ELR (cell line): ENCODE measurements at regions not wholly inside any gene's neighbourhood (a gene's known extent, or its start where the extent isn't known, plus 50 kb on each side); places are given as distances from the start of the nearest gene placed in this dataset.
"Not testable (repeated sequence)": the region's sequence is repeated elsewhere in the genome, so short reads cannot be mapped to it uniquely, and the experiment has no call there.

Experiments used
- DNase-seq: peaks from one replicate; pipeline ENCODE4 v3.0.0-alpha.2; 2015; ENCODE audit warnings: low read depth

DNA sequence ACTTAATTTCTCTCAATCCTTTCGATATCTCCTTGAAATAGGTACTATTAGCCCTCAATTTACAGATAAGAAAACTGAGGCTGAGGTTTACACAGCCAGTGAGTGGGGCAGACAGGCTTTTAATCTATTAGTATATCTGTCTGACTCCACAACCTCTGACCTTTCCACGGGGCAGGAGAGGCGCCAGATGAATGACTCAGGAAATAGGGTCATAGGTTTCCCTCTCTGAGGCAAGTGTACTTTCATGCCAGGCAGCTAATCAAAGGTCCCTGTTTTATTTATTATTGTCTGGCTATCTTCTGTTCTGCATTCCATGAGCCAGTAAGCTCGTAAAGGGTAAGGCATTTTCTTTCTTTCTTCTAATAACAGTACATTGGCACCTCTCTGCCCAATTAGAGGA, 79.6 kb upstream of the KLF4 start:
- DNase-seq = peak; percentile 19

DNA sequence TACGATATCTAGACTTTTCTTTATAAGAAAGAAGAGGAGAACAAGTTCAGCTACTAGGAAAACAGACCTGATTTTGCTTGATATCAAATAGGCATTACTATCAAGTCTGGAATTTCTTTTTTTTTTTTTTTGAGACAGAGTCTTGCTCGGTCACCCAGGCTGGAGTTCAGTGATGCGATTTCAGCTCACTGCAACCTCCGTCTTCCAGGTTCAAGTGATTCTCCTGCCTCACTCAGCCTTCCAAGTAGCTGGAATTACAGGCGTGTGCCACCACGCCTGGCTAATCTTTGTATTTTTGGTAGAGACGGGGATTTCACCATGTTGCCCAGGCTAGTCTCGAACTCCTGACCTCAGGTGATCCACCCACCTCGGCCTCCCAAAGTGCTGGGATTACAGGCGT, 78.8 kb upstream of the KLF4 start:
- DNase-seq = not testable (repeated sequence)

GRCh38 chr9:107567462-107567861, 77.9 kb upstream of the KLF4 start:
- no peak for DNase-seq

DNA sequence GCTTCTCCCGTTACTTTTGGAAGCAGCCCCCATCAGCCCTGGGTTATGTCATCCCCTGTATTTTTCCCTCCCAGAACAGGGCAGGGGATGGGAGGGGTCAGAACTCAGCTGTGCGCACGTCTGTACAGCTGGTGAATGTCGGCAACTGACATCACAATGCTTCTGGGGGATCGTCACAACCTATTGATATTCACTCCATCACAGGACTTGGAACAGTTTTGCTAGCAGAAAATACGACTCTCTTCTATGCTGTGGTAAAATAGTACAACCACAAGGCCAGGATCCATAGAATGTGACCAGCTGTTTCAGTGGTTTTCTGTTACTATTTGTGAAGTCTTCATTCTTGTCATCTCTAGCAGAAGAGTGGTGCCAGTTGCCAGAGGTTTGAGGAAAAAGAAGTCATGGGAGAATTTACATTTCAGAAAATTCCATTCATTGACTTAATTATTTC, 77.1 kb upstream of the KLF4 start:
- DNase-seq = no peak

DNA sequence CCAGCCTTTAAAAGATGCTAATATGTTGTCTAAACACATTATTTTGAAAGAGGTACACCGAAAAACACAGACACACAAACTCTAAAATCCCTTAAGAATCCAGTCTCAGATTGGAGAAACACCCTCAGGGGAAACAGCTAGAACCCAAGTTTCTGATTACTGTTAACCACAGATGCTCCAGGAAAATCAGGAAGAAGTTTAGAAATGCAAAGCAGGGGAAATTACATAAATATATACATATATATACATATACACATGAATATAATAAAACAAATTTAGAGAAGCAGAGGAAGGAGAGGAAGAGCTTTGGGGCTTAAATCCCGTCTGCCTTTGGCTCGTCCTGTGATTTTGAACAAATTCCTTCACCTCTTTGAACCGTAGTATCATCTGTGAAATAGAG, 73.2 kb upstream of the KLF4 start:
- no peak for DNase-seq

DNA sequence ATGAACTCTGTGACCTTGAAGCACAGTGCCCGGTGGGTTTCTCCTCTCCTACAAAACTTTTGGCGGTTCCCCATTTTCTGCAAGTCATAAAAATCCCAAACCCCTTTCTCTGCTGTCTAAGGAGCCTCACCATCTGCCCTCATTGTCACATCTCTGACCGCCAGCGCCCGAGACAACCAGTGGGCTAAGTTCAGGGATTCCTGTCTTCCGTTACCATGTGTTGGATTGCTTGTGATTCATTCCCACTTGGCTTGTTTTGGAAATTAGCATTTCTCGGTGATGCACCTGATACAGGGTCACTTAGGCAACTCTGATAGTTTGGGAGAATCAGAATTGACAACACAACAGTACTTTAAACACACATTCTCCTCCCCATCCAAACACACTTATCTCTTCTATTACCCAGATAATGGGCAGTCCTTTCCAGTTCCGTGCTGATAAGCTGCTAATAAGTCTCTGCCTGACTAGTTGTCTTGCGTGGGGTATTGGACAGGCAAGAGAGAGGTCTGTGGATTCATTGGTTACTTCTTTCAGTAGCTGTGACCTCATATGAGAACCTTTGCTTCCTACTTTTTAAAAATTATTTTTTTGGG, 70.0 kb upstream of the KLF4 start:
- DNase-seq = no peak

DNA sequence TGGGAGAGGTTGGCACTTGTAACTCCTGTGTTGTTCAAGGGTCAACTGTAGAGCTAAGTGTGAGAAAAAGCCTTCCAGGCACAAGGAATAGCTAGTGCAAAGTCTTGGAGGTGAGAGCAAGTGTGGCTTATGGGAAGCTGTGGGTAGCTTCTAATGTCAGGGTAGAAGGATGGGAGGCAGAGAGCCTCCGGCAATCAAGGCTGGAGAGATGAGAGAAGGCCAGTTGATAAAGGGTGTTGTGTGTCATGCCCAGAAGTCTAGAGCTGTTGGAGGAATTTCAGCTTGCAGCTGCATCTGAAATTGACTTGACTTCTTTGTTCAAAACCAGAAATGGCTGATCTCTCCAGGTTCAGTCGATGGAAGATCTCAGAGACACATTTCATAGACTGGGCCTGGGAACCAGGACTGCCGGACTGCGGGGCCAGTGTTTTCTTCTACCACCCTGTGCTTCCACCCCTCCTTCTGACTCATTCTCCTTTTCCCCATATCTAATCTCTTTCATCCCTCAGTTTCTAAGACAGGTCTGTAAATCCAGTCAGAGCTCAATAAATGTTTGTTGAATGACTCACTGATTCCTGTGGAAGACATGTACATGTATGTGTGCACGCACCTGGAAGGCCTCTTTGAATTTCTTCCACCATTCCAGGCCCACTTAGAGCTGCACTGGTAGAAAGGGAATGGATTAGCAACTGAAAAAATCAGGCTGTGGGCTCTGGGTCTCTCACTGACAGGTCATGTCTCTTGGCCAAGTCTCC, 67.8 kb upstream of the KLF4 start:
- DNase-seq = peak; percentile 49

GRCh38 chr9:107554636-107555035, 65.1 kb upstream of the KLF4 start:
- no peak for DNase-seq

GRCh38 chr9:107548298-107549142, 59.0 kb upstream of the KLF4 start:
- peak; percentile 93 for DNase-seq

DNA sequence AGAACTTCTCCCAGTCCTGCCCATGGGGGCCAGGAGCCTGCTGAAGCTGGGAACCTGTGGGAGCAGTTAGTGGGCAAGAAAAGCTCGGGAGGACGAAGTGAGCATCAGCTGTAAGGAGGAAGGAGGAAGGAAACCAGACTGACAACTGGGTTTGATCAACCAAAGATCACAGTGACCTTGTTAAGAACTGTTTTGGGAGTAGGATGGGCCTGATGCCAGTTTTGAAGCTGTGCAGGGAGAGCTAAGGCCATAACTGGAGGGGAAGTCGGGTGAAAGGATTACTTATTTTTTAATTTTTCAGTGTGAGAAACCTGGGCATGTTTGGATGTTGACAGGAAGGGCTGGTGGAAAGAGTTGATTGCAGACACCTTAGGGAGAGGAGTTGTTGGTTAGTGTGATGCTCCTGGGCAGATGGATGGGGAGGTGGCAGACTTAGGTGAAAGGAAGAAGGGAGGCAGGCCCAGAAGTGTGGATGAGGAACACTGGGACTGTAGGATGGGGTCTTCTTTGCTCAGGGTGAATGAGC, 58.3 kb upstream of the KLF4 start:
- peak; percentile 5 for DNase-seq

GRCh38 chr9:107547303-107547702, 57.7 kb upstream of the KLF4 start:
- no peak for DNase-seq

GRCh38 chr9:107546859-107547258, 57.3 kb upstream of the KLF4 start:
- no peak for DNase-seq

DNA sequence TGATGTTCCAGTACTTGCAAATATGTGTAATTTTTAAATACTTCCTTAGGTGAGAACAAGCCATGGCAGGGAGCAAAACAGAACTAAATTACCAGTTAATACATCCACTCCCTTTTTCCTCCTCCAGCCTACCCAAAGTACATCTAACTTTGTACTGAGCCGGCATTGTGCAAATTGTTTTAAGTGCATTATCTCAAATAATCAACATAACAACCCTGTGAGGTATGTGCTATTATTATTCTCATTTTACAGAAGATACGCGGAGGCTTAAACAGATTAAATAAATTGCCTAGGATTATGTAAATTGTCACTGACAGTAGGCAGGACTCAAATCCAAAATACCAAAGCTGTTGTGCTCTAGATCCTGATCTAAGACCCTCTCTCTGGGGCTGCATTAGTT, 55.5 kb upstream of the KLF4 start:
- DNase-seq = no peak

DNA sequence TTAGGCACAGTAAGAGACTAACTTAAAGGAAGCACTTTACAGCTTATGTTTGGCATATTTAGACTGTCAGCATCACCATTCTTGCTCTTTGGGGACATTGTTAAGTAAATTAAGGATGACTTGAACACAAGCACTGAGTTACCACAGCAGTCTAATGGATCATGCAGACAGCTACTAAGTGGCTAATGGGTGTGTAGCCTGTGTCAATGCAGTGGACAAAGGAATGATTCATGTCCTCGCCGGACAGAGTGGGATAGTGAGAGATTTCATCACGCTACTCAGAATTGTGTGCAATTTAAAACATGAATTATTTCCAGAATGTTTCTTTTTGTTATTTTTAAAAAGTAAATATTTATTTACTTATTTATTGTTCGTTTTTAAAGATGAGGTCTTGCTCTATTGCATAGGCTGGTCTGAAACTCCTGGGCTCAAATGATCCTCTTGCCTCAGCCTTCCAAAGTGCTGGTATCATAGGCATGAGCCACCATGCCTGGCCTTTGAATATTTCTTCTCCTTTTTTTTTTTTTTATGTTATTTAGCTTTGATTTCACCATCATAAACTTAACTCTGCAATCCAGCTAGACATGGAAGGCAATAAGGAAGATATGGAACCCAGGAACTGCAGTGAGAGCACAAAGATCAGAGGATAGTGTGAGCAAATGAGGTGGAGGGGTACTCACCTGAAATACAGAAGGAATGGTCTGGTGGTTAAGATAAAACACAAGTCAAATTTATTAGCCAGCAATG, 53.0 kb upstream of the KLF4 start:
- no peak for DNase-seq

DNA sequence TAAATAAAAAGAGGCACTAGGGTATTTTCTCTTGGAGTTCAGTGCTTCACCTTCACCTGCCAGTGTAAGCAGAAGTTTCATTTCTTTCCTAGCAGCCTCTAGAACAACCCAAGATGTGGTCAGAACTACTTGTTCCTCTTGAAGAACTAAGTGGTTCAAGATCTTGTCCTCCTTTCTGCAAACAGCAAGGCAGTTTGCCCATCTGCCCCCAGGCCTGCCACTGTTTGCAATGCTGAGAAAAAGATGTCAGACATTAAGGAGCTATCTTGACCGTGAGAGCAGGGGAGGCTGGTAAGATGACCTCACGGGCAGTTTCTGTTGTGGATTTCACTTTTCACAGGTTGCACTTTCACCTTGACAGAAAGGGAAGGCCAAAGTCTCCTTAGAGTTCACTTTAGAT, 52.0 kb upstream of the KLF4 start:
- DNase-seq = no peak

DNA sequence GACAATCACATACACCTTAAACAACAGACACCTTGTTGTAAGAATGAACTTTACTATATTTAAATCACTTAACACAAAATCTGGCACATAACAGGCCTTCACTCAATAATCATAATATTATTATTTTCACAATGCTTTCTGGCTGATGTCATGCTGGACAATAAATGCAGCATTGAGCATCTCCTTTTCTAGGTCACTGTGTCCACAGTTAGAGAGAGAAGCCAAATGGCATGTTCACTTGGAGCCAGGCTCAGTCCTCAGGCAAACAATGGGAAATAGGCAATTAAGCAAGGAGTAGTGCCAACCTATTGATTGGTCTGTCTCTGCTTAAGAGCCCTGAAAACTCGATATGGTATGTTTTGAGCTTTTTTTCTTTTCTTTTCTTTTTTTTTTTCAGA, 50.6 kb upstream of the KLF4 start:
- DNase-seq = no peak

DNA sequence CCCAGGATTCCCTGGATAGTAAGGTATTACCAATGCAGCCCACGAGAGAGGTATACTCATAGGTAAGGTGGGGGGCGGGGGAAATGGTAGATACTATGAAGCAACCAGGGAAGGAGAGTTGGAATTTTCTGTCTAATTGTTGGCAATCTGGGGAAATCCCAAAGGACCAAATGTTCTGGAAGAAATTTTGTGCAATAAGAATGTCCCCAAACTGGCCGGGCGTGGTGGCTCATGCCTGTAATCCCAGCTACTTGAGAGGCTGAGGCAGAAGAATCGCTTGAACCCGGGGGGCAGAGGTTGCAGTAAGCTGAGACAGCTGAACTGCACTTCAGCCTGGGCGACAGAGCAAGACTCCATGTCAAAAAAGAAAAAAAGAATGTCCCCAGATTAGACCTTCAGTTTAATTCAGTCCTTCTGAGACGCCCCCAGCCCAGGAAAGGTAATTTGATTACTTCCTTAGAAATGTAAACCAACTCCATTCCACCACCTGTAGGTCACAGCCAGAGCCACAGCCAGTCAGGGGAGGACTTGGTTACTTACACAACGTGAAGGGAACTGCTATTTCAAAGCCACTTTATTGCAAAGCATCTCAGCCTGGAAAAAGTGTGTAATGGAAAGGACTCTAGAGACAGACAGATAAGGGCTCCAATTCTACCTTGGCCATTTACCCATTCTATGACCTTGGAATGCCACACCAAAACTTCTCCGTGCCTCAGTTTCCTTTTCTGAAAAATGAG, 50.0 kb upstream of the KLF4 start:
- DNase-seq = no peak
